NOMO-1 treated with DMSO at 0.1 percent for 48 hours (cell line): ENCODE measurements at regions not wholly inside any gene's neighbourhood (a gene's known extent, or its start where the extent isn't known, plus 50 kb on each side); places are given as distances from the start of the nearest gene placed in this dataset.

ENCODE experiments used
- DNase-seq: peaks from one replicate; lab custom pipeline; 2025; ENCODE audit not compliant: unreplicated experiment; lab: John Stamatoyannopoulos, UW

GRCh38 chr1:185581961-185582725, 152.0 kb upstream of the HMCN1 start:
- no peak for DNase-seq

- no peak for DNase-seq
These were observed 153.2 kb upstream of the HMCN1 start for GRCh38 chr1:185581020-185581419.

- DNase-seq: no peak
These were observed 155.9 kb upstream of the HMCN1 start for GRCh38 chr1:185578293-185578692.

GRCh38 chr1:185574139-185574875, 159.9 kb upstream of the HMCN1 start:
- DNase-seq: no peak

- no peak for DNase-seq
These were observed 160.5 kb upstream of the HMCN1 start for GRCh38 chr1:185573677-185574076.

- no peak for DNase-seq
These were observed 161.0 kb upstream of the HMCN1 start for GRCh38 chr1:185573162-185573561.

GRCh38 chr1:185570962-185571361, 163.2 kb upstream of the HMCN1 start:
- DNase-seq: no peak

- DNase-seq: peak; percentile 73
These were observed 165.8 kb upstream of the HMCN1 start for GRCh38 chr1:185568155-185569123.

- no peak for DNase-seq
These were observed 166.8 kb upstream of the HMCN1 start for GRCh38 chr1:185567440-185567839.

- DNase-seq: peak; percentile 71
These were observed 167.2 kb upstream of the HMCN1 start for GRCh38 chr1:185566995-185567394.

GRCh38 chr1:185565302-185565701, 168.9 kb upstream of the HMCN1 start:
- DNase-seq: no peak

GRCh38 chr1:185564816-185565215, 169.4 kb upstream of the HMCN1 start:
- no peak for DNase-seq

GRCh38 chr1:185562461-185563359, 171.5 kb upstream of the HMCN1 start:
- DNase-seq: no peak

GRCh38 chr1:185561629-185562028, 172.6 kb upstream of the HMCN1 start:
- peak; percentile 14 for DNase-seq

GRCh38 chr1:185560760-185561159, 173.4 kb upstream of the HMCN1 start:
- no peak for DNase-seq

GRCh38 chr1:185559684-185560331, 174.4 kb upstream of the HMCN1 start:
- DNase-seq: peak; percentile 85

- no peak for DNase-seq
These were observed 175.0 kb upstream of the HMCN1 start for GRCh38 chr1:185559151-185559550.

GRCh38 chr1:185556561-185556960, 177.6 kb upstream of the HMCN1 start:
- no peak for DNase-seq

GRCh38 chr1:185555743-185556142, 178.4 kb upstream of the HMCN1 start:
- no peak for DNase-seq

- DNase-seq: no peak
These were observed 183.2 kb upstream of the HMCN1 start for GRCh38 chr1:185551008-185551407.
